HL-60 (cell line): ENCODE measurements at regions not wholly inside any gene's neighbourhood (a gene's known extent, or its start where the extent isn't known, plus 50 kb on each side); places are given as distances from the start of the nearest gene placed in this dataset.

ENCODE experiments used
- GABPA ChIP-seq: IDR thresholded peaks from 2 replicates; pipeline ENCODE4 v1.6.1; 2012; ENCODE audit warnings: low read depth
- TF ChIP-seq, protein P1 (sequence below): IDR thresholded peaks from one replicate; pipeline ENCODE4 v1.5.1; 2011; ENCODE audit warnings: low read length, control low read depth, inconsistent platforms; ENCODE audit not compliant: insufficient read depth
- TF ChIP-seq, protein P2 (sequence below): IDR thresholded peaks from 2 replicates; pipeline ENCODE4 v1.6.1; 2012; ENCODE audit warnings: low read depth; ENCODE audit not compliant: insufficient replicate concordance

DNA sequence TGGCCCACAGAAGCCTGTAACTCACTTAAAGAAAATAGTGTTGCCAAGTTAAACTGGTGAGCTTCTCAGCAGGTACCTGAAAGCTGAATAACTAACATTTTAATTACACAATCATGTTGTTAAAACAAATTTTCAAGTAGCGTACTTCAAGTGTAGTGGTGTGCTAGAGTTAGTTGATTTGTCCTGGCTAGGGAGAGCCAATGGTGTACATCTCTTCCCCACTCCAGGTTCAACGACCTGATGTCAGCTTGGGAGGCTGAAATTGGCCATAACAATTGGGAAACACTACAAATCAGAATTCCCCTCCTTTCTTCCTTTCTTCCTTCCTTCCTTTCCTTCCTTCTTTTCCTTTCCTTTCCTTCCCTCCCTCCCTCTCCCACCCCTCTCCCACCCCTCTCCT, 295.3 kb upstream of the SLC24A2 start:
- TF ChIP-seq, protein P1, sequence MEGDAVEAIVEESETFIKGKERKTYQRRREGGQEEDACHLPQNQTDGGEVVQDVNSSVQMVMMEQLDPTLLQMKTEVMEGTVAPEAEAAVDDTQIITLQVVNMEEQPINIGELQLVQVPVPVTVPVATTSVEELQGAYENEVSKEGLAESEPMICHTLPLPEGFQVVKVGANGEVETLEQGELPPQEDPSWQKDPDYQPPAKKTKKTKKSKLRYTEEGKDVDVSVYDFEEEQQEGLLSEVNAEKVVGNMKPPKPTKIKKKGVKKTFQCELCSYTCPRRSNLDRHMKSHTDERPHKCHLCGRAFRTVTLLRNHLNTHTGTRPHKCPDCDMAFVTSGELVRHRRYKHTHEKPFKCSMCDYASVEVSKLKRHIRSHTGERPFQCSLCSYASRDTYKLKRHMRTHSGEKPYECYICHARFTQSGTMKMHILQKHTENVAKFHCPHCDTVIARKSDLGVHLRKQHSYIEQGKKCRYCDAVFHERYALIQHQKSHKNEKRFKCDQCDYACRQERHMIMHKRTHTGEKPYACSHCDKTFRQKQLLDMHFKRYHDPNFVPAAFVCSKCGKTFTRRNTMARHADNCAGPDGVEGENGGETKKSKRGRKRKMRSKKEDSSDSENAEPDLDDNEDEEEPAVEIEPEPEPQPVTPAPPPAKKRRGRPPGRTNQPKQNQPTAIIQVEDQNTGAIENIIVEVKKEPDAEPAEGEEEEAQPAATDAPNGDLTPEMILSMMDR = no peak
- TF ChIP-seq GABPA = no peak
- TF ChIP-seq, protein P2, sequence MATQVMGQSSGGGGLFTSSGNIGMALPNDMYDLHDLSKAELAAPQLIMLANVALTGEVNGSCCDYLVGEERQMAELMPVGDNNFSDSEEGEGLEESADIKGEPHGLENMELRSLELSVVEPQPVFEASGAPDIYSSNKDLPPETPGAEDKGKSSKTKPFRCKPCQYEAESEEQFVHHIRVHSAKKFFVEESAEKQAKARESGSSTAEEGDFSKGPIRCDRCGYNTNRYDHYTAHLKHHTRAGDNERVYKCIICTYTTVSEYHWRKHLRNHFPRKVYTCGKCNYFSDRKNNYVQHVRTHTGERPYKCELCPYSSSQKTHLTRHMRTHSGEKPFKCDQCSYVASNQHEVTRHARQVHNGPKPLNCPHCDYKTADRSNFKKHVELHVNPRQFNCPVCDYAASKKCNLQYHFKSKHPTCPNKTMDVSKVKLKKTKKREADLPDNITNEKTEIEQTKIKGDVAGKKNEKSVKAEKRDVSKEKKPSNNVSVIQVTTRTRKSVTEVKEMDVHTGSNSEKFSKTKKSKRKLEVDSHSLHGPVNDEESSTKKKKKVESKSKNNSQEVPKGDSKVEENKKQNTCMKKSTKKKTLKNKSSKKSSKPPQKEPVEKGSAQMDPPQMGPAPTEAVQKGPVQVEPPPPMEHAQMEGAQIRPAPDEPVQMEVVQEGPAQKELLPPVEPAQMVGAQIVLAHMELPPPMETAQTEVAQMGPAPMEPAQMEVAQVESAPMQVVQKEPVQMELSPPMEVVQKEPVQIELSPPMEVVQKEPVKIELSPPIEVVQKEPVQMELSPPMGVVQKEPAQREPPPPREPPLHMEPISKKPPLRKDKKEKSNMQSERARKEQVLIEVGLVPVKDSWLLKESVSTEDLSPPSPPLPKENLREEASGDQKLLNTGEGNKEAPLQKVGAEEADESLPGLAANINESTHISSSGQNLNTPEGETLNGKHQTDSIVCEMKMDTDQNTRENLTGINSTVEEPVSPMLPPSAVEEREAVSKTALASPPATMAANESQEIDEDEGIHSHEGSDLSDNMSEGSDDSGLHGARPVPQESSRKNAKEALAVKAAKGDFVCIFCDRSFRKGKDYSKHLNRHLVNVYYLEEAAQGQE = no peak
